ENCODE measurements at regions not wholly inside any gene's neighbourhood (a gene's known extent, or its start where the extent isn't known, plus 50 kb on each side); places are given as distances from the start of the nearest gene placed in this dataset.

- no peak overlapping the region for H3K4me3 ChIP-seq
- no peaks in the 10 kb centered on the region for H3K9me3 ChIP-seq
- DNase-seq (ENCODE audit: low spot score), result no peak
- H3K4me1 ChIP-seq (ENCODE audit: control insufficient read depth in 1 of 2, low read depth in 2 of 2), result no peaks in the 10 kb centered on the region
- H3K27ac ChIP-seq, result no peak overlapping the region
- no peaks in the 10 kb centered on the region for H3K36me3 ChIP-seq
- no peaks in the 10 kb centered on the region for H3K27me3 ChIP-seq (replicated peaks; ENCODE audit: insufficient read depth)
- no peak for TF ChIP-seq CTCF (IDR thresholded peaks at IDR 0.05)
- no peak for ATAC-seq (ENCODE audit: insufficient number of reproducible peaks, low FRiP score, low read depth)
These were observed 450.4 kb downstream of the GALR1 start for GRCh38 chr18:77700051-77700450.

- Histone ChIP-seq H3K27ac (no peak overlapping the region), H3K36me3 (no peaks in the 10 kb centered on the region), H3K9me3 (no peaks in the 10 kb centered on the region), H3K4me3 (no peak overlapping the region), H3K27me3 (replicated peaks; ENCODE audit: insufficient read depth) (no peaks in the 10 kb centered on the region), H3K4me1 (ENCODE audit: control insufficient read depth in 1 of 2, low read depth in 2 of 2) (no peaks in the 10 kb centered on the region)
- ATAC-seq (ENCODE audit: insufficient number of reproducible peaks, low FRiP score, low read depth) (no peak), DNase-seq (ENCODE audit: low spot score) (no peak)
- TF ChIP-seq CTCF (IDR thresholded peaks at IDR 0.05), result no peak
These were observed 452.3 kb downstream of the GALR1 start for GRCh38 chr18:77701977-77702376.

- H3K4me3 ChIP-seq, result no peak overlapping the region
- no peaks in the 10 kb centered on the region for H3K4me1 ChIP-seq (ENCODE audit: control insufficient read depth in 1 of 2, low read depth in 2 of 2)
- TF ChIP-seq CTCF (IDR thresholded peaks at IDR 0.05), result no peak
- H3K27me3 ChIP-seq (replicated peaks; ENCODE audit: insufficient read depth), result no peaks in the 10 kb centered on the region
- H3K36me3 ChIP-seq, result no peaks in the 10 kb centered on the region
- no peaks in the 10 kb centered on the region for H3K9me3 ChIP-seq
- ATAC-seq (ENCODE audit: insufficient number of reproducible peaks, low FRiP score, low read depth) (no peak), DNase-seq (ENCODE audit: low spot score) (no peak)
- no peak overlapping the region for H3K27ac ChIP-seq
These were observed 453.0 kb downstream of the GALR1 start for GRCh38 chr18:77702686-77703085.

- DNase-seq (ENCODE audit: low spot score) (no peak), ATAC-seq (ENCODE audit: insufficient number of reproducible peaks, low FRiP score, low read depth) (no peak)
- H3K36me3 ChIP-seq, result no peaks in the 10 kb centered on the region
- no peaks in the 10 kb centered on the region for H3K27me3 ChIP-seq (replicated peaks; ENCODE audit: insufficient read depth)
- H3K27ac ChIP-seq, result no peak overlapping the region
- no peaks in the 10 kb centered on the region for H3K4me1 ChIP-seq (ENCODE audit: control insufficient read depth in 1 of 2, low read depth in 2 of 2)
- H3K4me3 ChIP-seq, result no peak overlapping the region
- H3K9me3 ChIP-seq, result no peaks in the 10 kb centered on the region
- no peak for TF ChIP-seq CTCF (IDR thresholded peaks at IDR 0.05)
These were observed 455.7 kb downstream of the GALR1 start for GRCh38 chr18:77705301-77705700.

- H3K27me3 ChIP-seq (replicated peaks; ENCODE audit: insufficient read depth), result no peaks in the 10 kb centered on the region
- DNase-seq (ENCODE audit: low spot score) (no peak), ATAC-seq (ENCODE audit: insufficient number of reproducible peaks, low FRiP score, low read depth) (no peak)
- no peak overlapping the region for H3K4me3 ChIP-seq
- H3K4me1 ChIP-seq (ENCODE audit: control insufficient read depth in 1 of 2, low read depth in 2 of 2), result no peaks in the 10 kb centered on the region
- no peak for TF ChIP-seq CTCF (IDR thresholded peaks at IDR 0.05)
- H3K9me3 ChIP-seq, result no peaks in the 10 kb centered on the region
- no peaks in the 10 kb centered on the region for H3K36me3 ChIP-seq
- H3K27ac ChIP-seq, result no peak overlapping the region
These were observed 459.3 kb downstream of the GALR1 start for GRCh38 chr18:77708826-77709506.
